NCI-H82 treated with DMSO at 0.1 percent for 48 hours (cell line): ENCODE measurements at regions not wholly inside any gene's neighbourhood (a gene's known extent, or its start where the extent isn't known, plus 50 kb on each side); places are given as distances from the start of the nearest gene placed in this dataset.

Experiments
- DNase-seq: peaks from one replicate; lab custom pipeline; 2025; ENCODE audit not compliant: unreplicated experiment; lab: John Stamatoyannopoulos, UW

- no peak for DNase-seq
These were observed 317.6 kb upstream of the TSHZ2 start for GRCh38 chr20:52654567-52654966.

- no peak for DNase-seq
These were observed 319.9 kb upstream of the TSHZ2 start for GRCh38 chr20:52652271-52652670.

- no peak for DNase-seq
These were observed 322.4 kb upstream of the TSHZ2 start for GRCh38 chr20:52649727-52650126.

GRCh38 chr20:52645822-52646221, 326.3 kb upstream of the TSHZ2 start:
- no peak for DNase-seq

- DNase-seq = no peak
These were observed 329.1 kb upstream of the TSHZ2 start for GRCh38 chr20:52643034-52643433.

- DNase-seq = no peak
These were observed 335.0 kb upstream of the TSHZ2 start for GRCh38 chr20:52637201-52637600.

- no peak for DNase-seq
These were observed 340.7 kb upstream of the TSHZ2 start for GRCh38 chr20:52631469-52631868.

GRCh38 chr20:52630138-52630537, 342.0 kb upstream of the TSHZ2 start:
- DNase-seq = no peak

- DNase-seq = no peak
These were observed 347.9 kb upstream of the TSHZ2 start for GRCh38 chr20:52624281-52624680.

- no peak for DNase-seq
These were observed 350.1 kb upstream of the TSHZ2 start for GRCh38 chr20:52622081-52622480.

GRCh38 chr20:52621401-52621800, 350.8 kb upstream of the TSHZ2 start:
- no peak for DNase-seq

- DNase-seq = no peak
These were observed 352.5 kb upstream of the TSHZ2 start for GRCh38 chr20:52619671-52620070.

- no peak for DNase-seq
These were observed 353.1 kb upstream of the TSHZ2 start for GRCh38 chr20:52619101-52619500.

GRCh38 chr20:52616629-52617028, 355.5 kb upstream of the TSHZ2 start:
- no peak for DNase-seq

GRCh38 chr20:52614051-52614863, 357.9 kb upstream of the TSHZ2 start:
- no peak for DNase-seq

- DNase-seq = peak; percentile 3
These were observed 360.0 kb upstream of the TSHZ2 start for GRCh38 chr20:52612046-52612632.

GRCh38 chr20:52610749-52611148, 361.4 kb upstream of the TSHZ2 start:
- no peak for DNase-seq

- DNase-seq = no peak
These were observed 370.7 kb upstream of the TSHZ2 start for GRCh38 chr20:52601295-52601971.

GRCh38 chr20:52596256-52596655, 375.9 kb upstream of the TSHZ2 start:
- DNase-seq = no peak

GRCh38 chr20:52595518-52595917, 376.6 kb upstream of the TSHZ2 start:
- DNase-seq = peak; percentile 79

GRCh38 chr20:52593654-52594053, 378.5 kb upstream of the TSHZ2 start:
- no peak for DNase-seq

GRCh38 chr20:52592567-52592966, 379.6 kb upstream of the TSHZ2 start:
- DNase-seq = no peak
